ENCODE measurements at regions not wholly inside any gene's neighbourhood (a gene's known extent, or its start where the extent isn't known, plus 50 kb on each side); places are given as distances from the start of the nearest gene placed in this dataset.

DNA sequence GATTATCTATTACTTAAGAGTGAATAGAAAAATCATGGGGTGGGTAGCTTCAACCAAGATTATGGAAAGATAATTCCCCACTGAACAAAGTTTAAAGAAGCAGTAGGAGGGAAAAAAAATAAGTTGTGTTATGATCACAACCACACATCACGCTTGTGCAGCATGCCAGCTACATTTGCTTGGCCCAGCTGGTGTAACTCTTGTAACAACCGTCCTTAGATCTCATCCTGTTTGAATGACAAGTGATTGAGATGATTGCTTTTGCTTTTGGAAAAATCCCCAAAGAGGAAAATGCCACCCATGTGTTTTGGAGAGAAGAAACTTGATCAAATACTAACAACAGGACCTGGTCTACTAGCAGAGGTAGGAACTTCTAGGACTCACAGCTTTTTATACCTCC, 107.6 kb upstream of the KIF2A start:
- H3K4me3 ChIP-seq = no peak overlapping the region
- no peaks in the 10 kb centered on the region for H3K27me3 ChIP-seq (ENCODE audit: low read depth)
- no peaks in the 10 kb centered on the region for H3K36me3 ChIP-seq
- DNase-seq (no peak), ATAC-seq (no peak)
- intact Hi-C loops (cut with DNase I) = no loop called here
- no peaks in the 10 kb centered on the region for H3K4me1 ChIP-seq
- TF ChIP-seq, protein P1, sequence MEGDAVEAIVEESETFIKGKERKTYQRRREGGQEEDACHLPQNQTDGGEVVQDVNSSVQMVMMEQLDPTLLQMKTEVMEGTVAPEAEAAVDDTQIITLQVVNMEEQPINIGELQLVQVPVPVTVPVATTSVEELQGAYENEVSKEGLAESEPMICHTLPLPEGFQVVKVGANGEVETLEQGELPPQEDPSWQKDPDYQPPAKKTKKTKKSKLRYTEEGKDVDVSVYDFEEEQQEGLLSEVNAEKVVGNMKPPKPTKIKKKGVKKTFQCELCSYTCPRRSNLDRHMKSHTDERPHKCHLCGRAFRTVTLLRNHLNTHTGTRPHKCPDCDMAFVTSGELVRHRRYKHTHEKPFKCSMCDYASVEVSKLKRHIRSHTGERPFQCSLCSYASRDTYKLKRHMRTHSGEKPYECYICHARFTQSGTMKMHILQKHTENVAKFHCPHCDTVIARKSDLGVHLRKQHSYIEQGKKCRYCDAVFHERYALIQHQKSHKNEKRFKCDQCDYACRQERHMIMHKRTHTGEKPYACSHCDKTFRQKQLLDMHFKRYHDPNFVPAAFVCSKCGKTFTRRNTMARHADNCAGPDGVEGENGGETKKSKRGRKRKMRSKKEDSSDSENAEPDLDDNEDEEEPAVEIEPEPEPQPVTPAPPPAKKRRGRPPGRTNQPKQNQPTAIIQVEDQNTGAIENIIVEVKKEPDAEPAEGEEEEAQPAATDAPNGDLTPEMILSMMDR (IDR thresholded peaks at IDR 0.05) = no peak
- H3K9me3 ChIP-seq = no peaks in the 10 kb centered on the region
- H3K27ac ChIP-seq = no peak overlapping the region

DNA sequence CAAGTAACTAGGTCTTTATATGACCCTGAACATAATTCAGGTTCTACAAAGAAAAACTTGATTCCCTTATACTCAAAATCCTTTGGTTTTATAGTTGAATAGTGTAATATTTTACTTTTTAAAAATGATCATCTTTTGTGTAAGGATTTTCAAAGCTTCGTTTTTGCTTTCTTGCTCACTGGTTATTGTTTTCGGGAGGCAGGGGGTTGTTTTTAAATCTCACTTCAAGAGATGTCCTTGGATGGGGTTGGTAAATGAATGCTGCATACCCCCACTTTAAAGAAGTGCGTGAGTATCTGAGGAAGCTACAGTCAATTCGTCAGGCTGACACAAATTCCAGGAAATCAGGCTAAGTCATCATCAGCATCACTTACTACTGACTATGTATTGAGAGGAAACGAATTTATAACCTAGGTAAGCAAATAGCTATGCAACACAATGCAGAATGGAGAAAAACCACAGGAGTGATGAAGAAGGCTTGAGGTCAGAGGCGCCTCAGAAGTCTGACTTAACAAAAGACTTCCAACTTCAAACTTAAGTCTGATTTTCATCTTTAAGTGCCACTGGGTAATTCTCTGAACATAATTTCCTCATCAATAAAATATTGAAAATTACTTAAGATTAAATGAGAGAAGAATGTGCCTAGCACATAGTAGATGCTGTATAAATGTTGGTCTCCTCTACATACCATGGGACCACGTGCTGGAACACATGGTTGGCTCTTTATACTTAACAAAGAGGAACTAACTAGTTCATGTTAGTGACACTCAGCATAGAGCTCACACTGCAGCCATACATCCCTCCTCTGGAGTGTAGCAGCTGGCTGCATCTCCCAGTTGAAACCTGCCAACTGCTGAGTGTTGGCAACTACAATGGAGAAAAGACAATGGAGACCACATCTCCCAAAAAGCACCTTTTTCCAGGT, 106.0 kb upstream of the KIF2A start:
- ATAC-seq = no peak
- no peaks in the 10 kb centered on the region for H3K4me1 ChIP-seq
- TF ChIP-seq, protein P1 (IDR thresholded peaks at IDR 0.05) = no peak

DNA sequence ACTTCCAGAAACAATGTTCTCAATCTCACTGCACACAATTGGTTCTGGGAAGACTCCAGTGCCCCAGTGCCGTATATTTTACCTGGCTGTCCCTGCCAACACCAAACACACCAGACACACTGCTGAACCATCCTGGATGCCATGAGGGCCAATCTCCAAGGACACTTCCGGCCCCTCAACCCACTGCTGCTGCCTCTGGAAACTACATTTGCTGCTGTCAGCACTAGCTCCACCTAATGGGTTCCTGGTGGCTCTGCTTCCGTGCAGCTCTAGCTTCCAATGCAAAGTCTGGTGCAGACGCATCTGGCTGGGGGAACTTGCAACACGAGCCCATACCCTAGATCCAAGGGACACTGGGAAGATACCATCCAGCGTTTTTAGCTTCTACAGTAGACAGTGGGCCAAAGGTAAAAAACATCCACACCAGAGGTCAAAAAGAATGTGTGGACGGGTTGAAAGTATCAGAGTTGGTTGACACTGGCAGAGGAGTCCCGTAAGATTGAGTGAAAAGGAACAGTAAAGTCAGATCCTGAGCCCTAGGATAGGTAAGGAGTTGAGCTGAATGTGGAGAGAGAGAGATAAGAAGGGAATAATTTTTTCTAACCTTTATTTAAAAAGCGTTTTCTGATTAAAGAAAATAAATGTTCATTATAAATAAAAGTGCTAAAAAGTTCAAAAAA, 99.7 kb upstream of the KIF2A start:
- Histone ChIP-seq H3K36me3 (no peaks in the 10 kb centered on the region), H3K4me3 (no peak overlapping the region), H3K9me3 (no peaks in the 10 kb centered on the region), H3K27me3 (ENCODE audit: low read depth) (no peaks in the 10 kb centered on the region), H3K4me1 (no peaks in the 10 kb centered on the region), H3K27ac (no peak overlapping the region)
- no peak for ATAC-seq
- DNase-seq = no peak
- intact Hi-C loops (cut with DNase I) = no loop called here
- TF ChIP-seq, protein P1 (IDR thresholded peaks at IDR 0.05) = no peak

More for the DNA sequence above, 106.0 kb upstream of the KIF2A start:
- no peaks in the 10 kb centered on the region for H3K36me3 ChIP-seq
- H3K27me3 ChIP-seq (ENCODE audit: low read depth) = no peaks in the 10 kb centered on the region
- H3K27ac ChIP-seq = no peak overlapping the region
- intact Hi-C loops (cut with DNase I) = no loop called here
- no peaks in the 10 kb centered on the region for H3K9me3 ChIP-seq
- no peak for DNase-seq
- no peak overlapping the region for H3K4me3 ChIP-seq

DNA sequence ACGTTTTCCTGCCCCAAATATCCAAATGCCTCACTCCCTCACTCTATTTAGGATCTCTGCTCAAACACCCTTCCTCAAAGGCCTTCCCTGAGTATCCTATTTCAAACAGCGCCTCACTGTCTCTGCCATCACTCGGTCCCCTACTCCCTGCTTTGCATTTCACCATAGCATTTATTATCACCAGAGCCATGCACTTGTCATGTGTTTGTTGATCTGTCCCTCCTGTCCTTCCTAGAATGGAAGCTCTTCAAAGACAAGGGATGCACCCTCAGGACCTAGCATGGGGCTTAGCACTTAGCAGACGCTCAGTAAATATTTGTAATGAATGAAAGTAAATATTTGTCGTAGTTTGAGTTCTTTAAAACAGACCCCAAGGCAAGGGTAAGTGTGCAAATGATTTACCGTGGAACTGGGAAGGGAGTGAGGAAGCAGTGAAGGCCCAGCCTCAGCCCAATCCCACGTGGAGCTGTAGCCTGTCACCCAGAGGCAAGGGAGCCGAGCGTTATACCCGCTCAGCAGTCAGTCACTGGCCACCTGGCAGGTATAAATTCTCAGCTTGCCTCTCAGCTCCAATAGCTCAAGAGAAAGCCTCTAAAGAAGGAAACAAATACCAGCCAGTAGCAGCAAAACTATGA, 97.7 kb upstream of the KIF2A start:
- Histone ChIP-seq H3K36me3 (no peaks in the 10 kb centered on the region), H3K9me3 (no peaks in the 10 kb centered on the region), H3K27me3 (ENCODE audit: low read depth) (no peaks in the 10 kb centered on the region), H3K4me3 (no peak overlapping the region), H3K27ac (no peak overlapping the region), H3K4me1 (no peaks in the 10 kb centered on the region)
- DNase-seq (no peak), ATAC-seq (no peak)
- intact Hi-C loops (cut with DNase I) = no loop called here
- TF ChIP-seq, protein P1 (IDR thresholded peaks at IDR 0.05) = no peak

DNA sequence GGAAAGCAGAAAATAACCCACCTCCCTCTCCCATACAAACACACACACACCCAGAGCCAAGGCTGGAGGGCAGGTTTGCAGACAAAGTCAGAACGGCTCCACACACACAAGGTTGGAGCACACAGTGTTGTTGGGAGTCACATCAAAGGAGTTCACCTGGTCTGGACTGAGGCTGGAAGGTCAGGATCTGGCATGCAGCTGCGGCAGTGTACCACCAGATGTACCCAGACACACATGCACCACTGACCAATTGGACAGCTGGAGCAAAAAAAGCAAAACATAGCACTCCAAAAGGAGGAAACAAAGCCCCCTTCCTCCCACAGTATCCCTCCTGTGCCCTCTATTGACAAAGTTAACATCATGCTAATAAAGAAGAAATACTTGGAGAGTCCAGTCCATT, 94.6 kb upstream of the KIF2A start:
- TF ChIP-seq, protein P1 (IDR thresholded peaks at IDR 0.05) = no peak
- no peak for DNase-seq
- no peak overlapping the region for H3K27ac ChIP-seq
- H3K36me3 ChIP-seq = no peaks in the 10 kb centered on the region
- H3K4me1 ChIP-seq = no peaks in the 10 kb centered on the region
- no peaks in the 10 kb centered on the region for H3K9me3 ChIP-seq
- H3K4me3 ChIP-seq = no peak overlapping the region
- intact Hi-C loops (cut with DNase I) = no loop called here
- no peaks in the 10 kb centered on the region for H3K27me3 ChIP-seq (ENCODE audit: low read depth)
- no peak for ATAC-seq

All from lower lobe of right lung (tissue), 2 donors.